H9 (cell line): ENCODE measurements at regions not wholly inside any gene's neighbourhood (a gene's known extent, or its start where the extent isn't known, plus 50 kb on each side); places are given as distances from the start of the nearest gene placed in this dataset.

Source experiments
- DNase-seq: peaks from one replicate; pipeline ENCODE4 v3.0.0-alpha.2; 2017
- H2AFZ ChIP-seq: one replicate; pipeline ENCODE4 v1.6.1; 2013; ENCODE audit warnings: mild to moderate bottlenecking, low read length, control low read depth, moderate library complexity
- H2AK5ac ChIP-seq: 2 replicates; pipeline ENCODE4 v1.6.1; 2013; ENCODE audit warnings: low read length, control low read depth, mixed read lengths; ENCODE audit not compliant: insufficient read length
- H2BK120ac ChIP-seq: one replicate; pipeline ENCODE4 v1.6.1; 2013; ENCODE audit warnings: low read depth, mild to moderate bottlenecking, low read length, control low read depth, inconsistent platforms; ENCODE audit not compliant: poor library complexity, severe bottlenecking
- H2BK12ac ChIP-seq: 2 replicates; pipeline ENCODE4 v1.6.1; 2013; ENCODE audit warnings: low read length, control low read depth, mixed read lengths, low read depth; ENCODE audit not compliant: insufficient read length
- H2BK15ac ChIP-seq: 2 replicates; pipeline ENCODE4 v1.6.1; 2013; ENCODE audit warnings: low read depth, low read length, control low read depth
- H2BK20ac ChIP-seq: one replicate; pipeline ENCODE4 v1.6.1; 2013; ENCODE audit warnings: low read depth, mild to moderate bottlenecking, low read length, control low read depth, inconsistent platforms; ENCODE audit not compliant: poor library complexity, severe bottlenecking
- H2BK5ac ChIP-seq: 2 replicates; pipeline ENCODE4 v1.6.1; 2013; ENCODE audit warnings: low read length, control low read depth, mixed read lengths; ENCODE audit not compliant: insufficient read length
- H3K14ac ChIP-seq: 2 replicates; pipeline ENCODE4 v1.6.1; 2013; ENCODE audit warnings: low read length, control low read depth; ENCODE audit not compliant: insufficient read depth
- H3K18ac ChIP-seq: 2 replicates; pipeline ENCODE4 v1.6.1; 2013; ENCODE audit warnings: low read depth, mild to moderate bottlenecking, mixed read lengths, low read length, control low read depth; ENCODE audit not compliant: insufficient read length
- H3K23ac ChIP-seq: 2 replicates; pipeline ENCODE4 v1.6.1; 2013; ENCODE audit warnings: low read length, control low read depth, mixed read lengths, low read depth; ENCODE audit not compliant: insufficient read length
- H3K23me2 ChIP-seq: 2 replicates; pipeline ENCODE4 v1.6.1; 2013; ENCODE audit warnings: low read depth, mild to moderate bottlenecking, mixed read lengths, low read length, control low read depth; ENCODE audit not compliant: insufficient read length, poor library complexity, severe bottlenecking
- H3K27ac ChIP-seq: 2 replicates; pipeline ENCODE4 v1.5.1; 2013; ENCODE audit warnings: low read length, control low read depth, mixed read lengths, low read depth; ENCODE audit not compliant: insufficient read length
- H3K27me3 ChIP-seq: 2 replicates; pipeline ENCODE4 v1.6.1; 2013; ENCODE audit warnings: low read length, control low read depth, inconsistent platforms; ENCODE audit not compliant: insufficient read depth
- H3K4ac ChIP-seq: 2 replicates; pipeline ENCODE4 v1.6.1; 2013; ENCODE audit warnings: low read depth, mild to moderate bottlenecking, control low read depth, inconsistent platforms, low read length, moderate library complexity
- H3K4me1 ChIP-seq: 2 replicates; pipeline ENCODE4 v1.6.1; 2013; ENCODE audit warnings: low read length, control low read depth, inconsistent platforms; ENCODE audit not compliant: insufficient read depth
- H3K4me2 ChIP-seq: 2 replicates; pipeline ENCODE4 v1.6.1; 2013; ENCODE audit warnings: low read length, control low read depth, mixed read lengths; ENCODE audit not compliant: insufficient read length, insufficient read depth
- H3K56ac ChIP-seq: 2 replicates; pipeline ENCODE4 v1.6.1; 2013; ENCODE audit warnings: low read depth, mild to moderate bottlenecking, mixed read lengths, low read length, control low read depth; ENCODE audit not compliant: insufficient read length
- H3K79me1 ChIP-seq: 2 replicates; pipeline ENCODE4 v1.6.1; 2013; ENCODE audit warnings: low read depth, mild to moderate bottlenecking, moderate library complexity, low read length, control low read depth, inconsistent platforms; ENCODE audit not compliant: insufficient read depth, poor library complexity, severe bottlenecking
- H3K79me2 ChIP-seq: 2 replicates; pipeline ENCODE4 v1.6.1; 2013; ENCODE audit warnings: low read length, control low read depth, inconsistent platforms; ENCODE audit not compliant: insufficient read depth
- H3K9ac ChIP-seq: 2 replicates; pipeline ENCODE4 v1.6.1; 2013; ENCODE audit warnings: low read length, control low read depth, mixed read lengths; ENCODE audit not compliant: insufficient read length; ENCODE audit errors: extremely low read depth
- H3K9me3 ChIP-seq: one replicate; pipeline ENCODE4 v1.6.1; 2013; ENCODE audit warnings: low read depth, low read length, inconsistent platforms; ENCODE audit not compliant: control insufficient read depth
- H3T11ph ChIP-seq: one replicate; pipeline ENCODE4 v1.6.1; 2013; ENCODE audit warnings: mild to moderate bottlenecking, low read length, control low read depth, inconsistent platforms
- H4K20me1 ChIP-seq: one replicate; pipeline ENCODE4 v1.6.1; 2013; ENCODE audit not compliant: control insufficient read depth, insufficient read length, insufficient read depth
- H4K5ac ChIP-seq: 2 replicates; pipeline ENCODE4 v1.6.1; 2013; ENCODE audit warnings: low read depth, mild to moderate bottlenecking, mixed read lengths, low read length, control low read depth; ENCODE audit not compliant: insufficient read length
- H4K8ac ChIP-seq: replicated peaks from 2 replicates; pipeline ENCODE4 v1.6.1; 2013; ENCODE audit warnings: low read length, control low read depth, mixed read lengths, low read depth; ENCODE audit not compliant: insufficient read length
- H4K91ac ChIP-seq: 2 replicates; pipeline ENCODE4 v1.6.1; 2013; ENCODE audit warnings: low read depth, mild to moderate bottlenecking, moderate library complexity, mixed read lengths, low read length, control low read depth; ENCODE audit not compliant: insufficient read length
- H3K27ac Mint-ChIP-seq, 3 experiments: 2 replicates in 2 of 3; 3 replicates in 1 of 3; pipeline ENCODE4 v1.8.0; 2020 to 2021; ENCODE audit warnings: mixed read lengths in 3 of 3, mild to moderate bottlenecking in 1 of 3, moderate library complexity in 1 of 3
- H3K27me3 Mint-ChIP-seq: 2 replicates; pipeline ENCODE4 v1.8.0; 2021; ENCODE audit warnings: low read depth, mild to moderate bottlenecking, moderate library complexity, mixed read lengths
- H3K36me3 Mint-ChIP-seq, 3 experiments: 2 replicates in 2 of 3; 3 replicates in 1 of 3; pipeline ENCODE4 v1.8.0; 2020 to 2021; ENCODE audit warnings: low read depth in 3 of 3, mixed read lengths in 3 of 3; ENCODE audit not compliant: insufficient read depth in 1 of 3
- H3K4me1 Mint-ChIP-seq, 2 experiments: 2 replicates each; pipeline ENCODE4 v1.8.0; 2020; ENCODE audit warnings: mixed read lengths in 2 of 2
- H3K4me3 Mint-ChIP-seq, 2 experiments: 2 replicates in 1 of 2; 3 replicates in 1 of 2; pipeline ENCODE4 v1.8.0; 2020 to 2021; ENCODE audit warnings: mild to moderate bottlenecking in 2 of 2, mixed read lengths in 2 of 2, moderate library complexity in 1 of 2
- H3K9me3 Mint-ChIP-seq, 2 experiments: 2 replicates in 1 of 2; 3 replicates in 1 of 2; pipeline ENCODE4 v1.8.0; 2020; ENCODE audit warnings: mild to moderate bottlenecking in 2 of 2, mixed read lengths in 2 of 2, moderate library complexity in 1 of 2
- CTCF ChIP-seq: fragments of 200-600 bp; sonication (generic); conservative IDR thresholded peaks from 3 replicates; pipeline ENCODE4 v1.8.0; 2021; ENCODE audit warnings: antibody characterized with exemption, mild to moderate bottlenecking
- WGBS: extraction: QIAGEN DNeasy Blood & Tissue Kit; methylation state at CpG from one replicate; pipeline ENCODE4 v1.1.7; 2013; ENCODE audit warnings: missing lambda C conversion rate, low lambda C conversion rate, mixed read lengths; ENCODE audit not compliant: insufficient read length; ENCODE audit errors: extremely low coverage; 5-methylcytosine and 5-hydroxymethylcytosine counted together

- H4K91ac ChIP-seq: no peak overlapping the region
- H4K5ac ChIP-seq: no peak overlapping the region
- Mint-ChIP-seq H3K27me3 (peaks cover 1% of the 10 kb centered on the region), H3K36me3 (no peaks in the 10 kb centered on the region), H3K9me3 (no peaks in the 10 kb centered on the region), H3K4me3 (no peak overlapping the region), H3K27ac (no peak overlapping the region), H3K4me1 (peaks cover 3 to 8% of the 10 kb centered on the region in 2 experiments)
- no peak overlapping the region for H2BK5ac ChIP-seq
- no peak for TF ChIP-seq CTCF
- no peak for DNase-seq
- no peaks in the 10 kb centered on the region for H3K79me1 ChIP-seq
- no CpG with 5 or more reads among the region's 3 CpGs for WGBS
- no peak overlapping the region for H3K4ac ChIP-seq
- peaks cover 3% of the 10 kb centered on the region; the same call in 1 of the 2 replicates for H3K4me1 ChIP-seq
- no peaks in the 10 kb centered on the region for H3K9me3 ChIP-seq
- no peak overlapping the region for H3K56ac ChIP-seq
- no peak overlapping the region for H2AFZ ChIP-seq
- no peak overlapping the region for H3K27ac ChIP-seq
- no peaks in the 10 kb centered on the region for H3K23me2 ChIP-seq
- no peak overlapping the region for H3K18ac ChIP-seq
- no peaks in the 10 kb centered on the region for H3K27me3 ChIP-seq
- H3K79me2 ChIP-seq: no peaks in the 10 kb centered on the region
- no peak overlapping the region for H2AK5ac ChIP-seq
- no peak overlapping the region for H2BK12ac ChIP-seq
- no peak overlapping the region for H2BK15ac ChIP-seq
- H3K23ac ChIP-seq: no peak overlapping the region
- no peak overlapping the region for H3K14ac ChIP-seq
- H3K4me2 ChIP-seq: no peak overlapping the region
- H3K9ac ChIP-seq: no peak overlapping the region
- H2BK20ac ChIP-seq: no peak overlapping the region
- H4K8ac ChIP-seq: no peak overlapping the region
- H4K20me1 ChIP-seq: no peaks in the 10 kb centered on the region
- no peak overlapping the region for H3T11ph ChIP-seq
- H2BK120ac ChIP-seq: no peak overlapping the region
Observed at GRCh38 chr16:26550111-26550610, 516.6 kb upstream of the C16orf82 start.
